Activated CD4-positive, CD25-positive, alpha-beta regulatory T cell treated with anti-CD3 and anti-CD28 coated beads, Interleukin-2, amount 50 U/mL, for 24 hours (primary cell): ENCODE measurements at regions not wholly inside any gene's neighbourhood (a gene's known extent, or its start where the extent isn't known, plus 50 kb on each side); places are given as distances from the start of the nearest gene placed in this dataset.

Experiments used
- ATAC-seq, 2 donors: fragments of 150-1000 bp; cut with Tn5 transposase; one replicate each; pipeline ENCODE4 v1.10.0; 2021; ENCODE audit warnings: mild to moderate bottlenecking in 1 of 2, moderate library complexity in 1 of 2

DNA sequence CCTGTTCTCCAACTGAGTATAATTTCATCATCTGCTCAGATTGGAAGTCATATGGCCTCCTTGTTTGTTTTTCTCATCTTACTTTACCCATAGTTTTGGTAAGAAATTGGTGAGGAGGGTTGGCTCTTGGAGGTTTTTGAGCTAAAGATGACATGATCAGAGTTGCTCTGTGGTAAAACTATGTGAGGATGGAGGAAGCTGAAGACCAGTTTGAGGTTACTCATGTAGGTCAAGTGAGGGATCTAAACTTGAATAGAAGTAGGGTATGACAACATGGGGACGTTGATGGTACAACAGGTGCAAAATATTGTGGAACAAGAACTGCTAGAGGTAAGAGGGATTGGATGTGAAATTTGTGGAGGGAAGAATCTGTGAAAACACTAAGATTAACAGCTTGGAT is 87.7 kb upstream of the NEO1 start:
- no peak for ATAC-seq

DNA sequence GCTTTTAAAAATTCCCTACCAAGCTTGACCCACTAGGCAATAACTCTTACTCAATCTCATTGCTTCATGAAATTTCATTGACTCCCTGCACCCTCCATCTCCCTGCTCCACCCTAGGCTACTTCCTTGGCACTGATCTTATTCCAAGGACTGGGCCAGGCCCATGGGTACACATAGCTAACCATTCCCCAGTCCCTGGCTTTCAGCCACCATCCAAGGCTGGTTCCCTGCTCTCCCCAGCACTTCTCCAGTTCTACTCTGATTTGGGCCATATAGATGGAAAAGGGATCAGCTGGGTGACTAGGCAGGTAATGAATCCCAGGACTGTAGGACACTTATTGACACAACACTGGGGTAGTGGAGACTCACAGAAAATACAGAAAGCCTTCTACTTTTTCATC is 88.1 kb upstream of the NEO1 start:
- no peak for ATAC-seq

DNA sequence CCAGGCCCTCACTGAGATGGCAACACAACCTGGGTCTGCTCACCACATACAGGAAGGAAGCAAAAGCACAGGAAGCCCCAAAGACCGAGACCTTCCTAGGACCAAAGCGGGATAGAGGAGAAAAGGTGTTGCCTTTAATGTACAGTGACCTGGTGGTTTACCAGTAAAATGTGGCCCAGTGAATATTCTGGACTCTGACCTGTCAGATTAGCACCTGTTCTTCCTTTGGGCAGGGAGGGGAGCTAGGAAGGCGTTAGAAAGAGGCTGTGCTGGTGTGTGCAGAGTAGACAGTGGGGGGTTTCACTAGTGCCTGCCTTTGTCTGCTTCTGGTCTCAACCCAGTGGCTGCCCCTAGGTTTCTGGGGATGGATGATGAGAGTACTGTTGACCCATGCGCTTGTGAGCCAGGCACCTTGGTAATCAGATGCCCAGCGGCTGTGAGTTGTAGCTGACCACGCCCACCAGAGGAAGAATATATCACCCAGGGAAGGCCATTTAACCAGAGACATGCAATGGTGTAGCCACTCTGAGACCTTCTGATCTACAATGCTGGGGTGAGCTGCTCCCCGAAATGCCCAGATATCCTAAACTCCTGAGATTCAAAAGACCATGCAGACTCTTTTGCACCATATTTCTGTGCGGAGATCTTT is 90.1 kb upstream of the NEO1 start:
- no peak for ATAC-seq

DNA sequence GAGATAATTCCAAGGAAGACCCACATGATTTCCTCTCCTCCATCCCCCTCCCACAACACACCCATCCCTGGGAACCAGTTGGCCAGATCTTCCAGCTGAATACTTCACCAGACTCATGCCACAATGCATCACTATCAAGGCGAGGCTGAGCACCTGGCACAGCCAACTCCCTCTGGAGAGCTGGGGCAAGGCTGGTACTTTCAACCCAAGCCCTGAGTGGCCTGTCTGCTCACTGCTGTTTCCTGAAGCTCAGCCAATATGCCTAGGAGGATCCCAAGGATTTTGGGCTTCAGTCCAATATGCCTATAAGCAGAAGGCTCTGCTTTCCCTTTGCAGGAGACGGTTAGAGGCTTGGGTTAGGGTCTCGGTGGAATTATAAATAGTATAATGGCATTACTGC is 90.9 kb upstream of the NEO1 start:
- no peak for ATAC-seq

- ATAC-seq = no peak
Observed at GRCh38 chr15:72958634-72959033, 93.6 kb upstream of the NEO1 start.

- no peak for ATAC-seq
Observed at GRCh38 chr15:72953306-72953705, 99.0 kb upstream of the NEO1 start.

- no peak for ATAC-seq
Observed at GRCh38 chr15:72952151-72952550, 100.1 kb upstream of the NEO1 start.

DNA sequence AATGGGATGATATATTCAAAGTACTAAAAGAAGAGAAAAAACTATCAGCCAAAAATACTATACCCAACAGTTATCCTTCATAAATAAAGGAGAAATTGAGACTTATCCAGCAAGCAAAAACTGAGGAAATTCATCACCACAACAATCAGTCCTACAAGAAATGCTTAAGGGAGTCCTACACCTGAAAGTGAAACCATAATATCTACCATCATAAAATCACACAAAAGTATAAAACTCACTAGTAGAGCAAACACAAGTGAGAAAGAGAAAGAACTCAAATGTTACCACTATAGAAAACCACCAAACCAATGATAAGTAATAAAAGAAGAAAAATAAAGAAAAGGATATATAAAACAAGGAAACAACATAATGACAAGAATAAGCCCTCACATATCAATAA is 103.6 kb upstream of the NEO1 start:
- ATAC-seq = no peak

DNA sequence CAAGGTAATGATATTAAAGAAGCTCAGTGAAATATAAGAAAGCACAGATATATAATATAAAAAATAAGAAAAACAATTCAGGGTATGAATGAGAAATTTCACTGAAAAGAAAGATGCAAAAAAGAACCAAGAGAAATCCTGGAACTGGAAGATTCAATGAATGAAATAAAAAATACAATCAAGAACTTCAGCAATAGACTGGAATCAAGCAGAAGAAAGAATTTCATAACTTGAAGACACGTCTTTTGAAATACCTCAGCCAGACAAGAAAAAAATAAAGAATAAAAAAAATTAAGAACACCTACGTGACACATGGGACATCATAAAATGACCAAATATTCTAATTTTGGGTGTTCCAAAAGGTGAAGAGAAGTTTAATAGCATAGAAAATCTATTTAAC is 104.6 kb upstream of the NEO1 start:
- no peak for ATAC-seq

- no peak for ATAC-seq
Observed at GRCh38 chr15:72944565-72944964, 107.7 kb upstream of the NEO1 start.

GRCh38 chr15:72940229-72940622 is 112.0 kb upstream of the NEO1 start:
- ATAC-seq = no peak

GRCh38 chr15:72939514-72940228 is 112.6 kb upstream of the NEO1 start:
- ATAC-seq = no peak

DNA sequence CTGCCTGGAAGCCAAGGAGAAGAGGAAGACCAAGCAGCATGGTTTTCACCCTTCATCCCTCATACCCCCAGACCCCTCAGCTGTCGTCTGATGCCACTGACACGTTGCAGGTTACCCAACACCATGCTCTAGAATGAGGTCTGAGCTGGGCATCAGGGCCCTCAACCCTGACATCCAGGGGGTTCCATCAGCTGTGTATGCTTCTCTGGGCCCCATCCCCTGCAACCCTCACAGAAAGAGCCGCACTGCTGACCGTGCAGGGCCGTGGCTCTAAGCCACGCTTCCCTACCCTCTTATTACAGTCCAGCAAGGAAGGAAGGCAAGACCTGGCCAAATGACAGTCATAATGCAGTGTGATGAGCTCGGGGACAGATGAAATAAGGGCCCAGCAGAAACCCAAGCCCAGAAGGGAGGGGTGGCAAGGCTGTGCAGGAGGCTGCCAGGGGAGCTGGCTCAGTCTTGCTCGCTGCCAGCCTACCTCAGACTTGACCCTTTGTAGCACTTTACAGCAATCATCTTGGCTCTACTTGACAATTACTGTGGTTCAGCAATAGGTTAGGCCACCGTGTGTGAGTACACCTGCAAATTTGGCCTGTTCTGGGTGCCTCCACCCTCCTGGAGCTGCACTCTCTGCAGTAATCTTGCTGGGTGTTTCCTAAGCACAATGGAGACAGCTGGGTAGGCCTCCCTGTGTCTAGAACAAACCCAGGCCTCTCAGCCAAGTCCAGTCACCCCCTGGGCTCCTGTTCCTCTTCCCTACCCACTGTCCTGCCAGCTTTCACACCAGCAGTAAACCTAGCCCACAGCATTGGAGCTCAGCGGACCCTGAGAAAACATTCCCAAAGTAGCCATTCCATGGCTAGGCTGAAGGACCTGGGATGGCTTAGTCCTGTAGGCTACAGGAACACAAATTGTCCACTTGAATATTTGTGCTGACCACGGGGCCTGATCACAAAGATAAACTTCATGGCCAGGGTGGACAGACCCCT is 115.3 kb upstream of the NEO1 start:
- ATAC-seq = no peak

DNA sequence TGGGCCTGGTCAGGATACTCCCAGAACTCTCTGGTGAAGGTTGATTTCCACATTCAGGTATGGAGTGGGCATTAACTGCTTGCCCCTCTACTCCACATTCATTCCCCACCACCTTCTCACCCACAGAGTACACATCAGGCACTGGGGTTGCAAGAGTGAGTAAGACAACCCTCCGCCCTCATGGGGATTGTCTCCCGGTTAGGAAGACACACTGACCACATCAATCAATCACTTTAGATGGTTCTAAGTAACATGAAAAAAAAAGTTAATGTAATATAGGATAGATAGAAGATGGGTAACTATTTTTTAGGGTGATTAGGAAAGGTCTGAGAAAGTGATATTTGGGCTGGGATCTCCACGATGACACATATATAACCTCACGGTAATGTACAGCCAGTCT is 116.0 kb upstream of the NEO1 start:
- ATAC-seq = no peak

GRCh38 chr15:72935521-72935920 is 116.7 kb upstream of the NEO1 start:
- ATAC-seq = no peak

DNA sequence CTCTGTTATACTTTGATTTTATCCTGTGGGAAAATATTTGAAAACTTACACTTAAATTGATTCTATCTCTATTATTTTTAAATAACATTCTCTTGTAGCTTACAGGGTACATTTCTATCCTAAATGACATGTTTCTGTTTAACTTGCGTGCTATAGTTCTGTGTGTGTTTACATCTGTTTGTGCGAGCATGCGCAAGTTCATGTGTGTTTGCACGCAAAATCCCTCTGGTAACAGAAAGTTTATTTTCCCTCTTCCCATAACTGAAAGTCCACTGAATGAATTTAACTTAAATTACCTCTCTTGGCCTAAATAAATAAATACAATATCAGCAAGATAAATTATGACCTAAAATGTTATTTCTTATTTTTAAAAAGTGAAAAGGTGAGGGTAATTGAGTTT is 117.3 kb upstream of the NEO1 start:
- ATAC-seq = no peak

GRCh38 chr15:72933976-72934375 is 118.3 kb upstream of the NEO1 start:
- ATAC-seq = no peak

DNA sequence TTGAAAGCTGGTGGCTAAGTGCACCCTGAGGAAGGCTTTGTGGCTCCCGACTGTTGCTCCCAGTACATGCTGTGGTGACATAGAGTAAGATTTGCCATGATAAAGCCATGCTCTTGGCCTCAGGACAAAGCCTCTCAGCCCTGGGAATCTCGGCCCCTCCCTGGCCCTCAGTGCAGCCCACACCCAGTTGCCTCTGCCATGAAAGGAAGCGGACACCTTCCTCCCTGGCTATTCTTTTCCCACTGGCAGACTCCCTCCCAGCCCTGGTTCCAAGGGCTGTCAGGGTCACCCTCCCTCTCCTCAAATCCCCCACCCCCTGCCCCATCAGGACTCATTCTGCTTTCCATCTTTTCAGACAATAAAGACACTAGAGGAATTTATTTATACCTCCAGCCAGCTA is 119.8 kb upstream of the NEO1 start:
- ATAC-seq = no peak

- peak in 1 of 2 donors; percentile 17 for ATAC-seq
Observed at GRCh38 chr15:72927451-72927850, 124.8 kb upstream of the NEO1 start.

GRCh38 chr15:72925661-72926060 is 126.6 kb upstream of the NEO1 start:
- ATAC-seq = no peak

GRCh38 chr15:72923289-72923688 is 129.0 kb upstream of the NEO1 start:
- ATAC-seq = no peak

GRCh38 chr15:72920551-72920950 is 131.7 kb upstream of the NEO1 start:
- no peak for ATAC-seq

GRCh38 chr15:72919936-72920465 is 132.3 kb upstream of the NEO1 start:
- no peak for ATAC-seq
